IMR-90 (cell line): ENCODE measurements at regions not wholly inside any gene's neighbourhood (a gene's known extent, or its start where the extent isn't known, plus 50 kb on each side); places are given as distances from the start of the nearest gene placed in this dataset.

Experiments
- ATAC-seq: fragments of 200-7000 bp; cut with Tn5 transposase; 2 replicates; pipeline ENCODE4 v1.9.1; 2020; ENCODE audit warnings: low read depth, mild to moderate bottlenecking, moderate library complexity
- BruUV-seq: library from RNA; stranded (reverse); fragments of 400-500 nt; replicated peaks from 2 replicates; lab custom pipeline; 2021; lab: Mats Ljungman, UMichigan
- CTCF ChIA-PET: fragments of 300-600 bp; formaldehyde crosslinking; extraction: SDS; loops from one replicate; lab custom pipeline; 2021; ENCODE audit warnings: antibody characterized with exemption; lab: Yijun Ruan, JAX
- POLR2A ChIA-PET: fragments of 300-600 bp; sonication (Branson Sonifier 250); formaldehyde crosslinking; loops from one replicate; lab custom pipeline; 2022; ENCODE audit warnings: antibody characterized with exemption; ENCODE audit not compliant: unreplicated experiment; lab: Charles Lee
- DNase-seq: peaks from one replicate; pipeline ENCODE4 v3.0.0; 2013
- H2AFZ ChIP-seq: replicated peaks from 2 replicates; pipeline ENCODE3; 2013; ENCODE audit warnings: low read length, mild to moderate bottlenecking; ENCODE audit not compliant: poor library complexity
- H2AK5ac ChIP-seq: 2 replicates; pipeline ENCODE4 v1.6.1; 2013; ENCODE audit warnings: low read depth, low read length, inconsistent platforms
- H2AK9ac ChIP-seq: replicated peaks from 2 replicates; pipeline ENCODE3; 2013; ENCODE audit warnings: mild to moderate bottlenecking, low read depth, low read length, moderate library complexity; ENCODE audit not compliant: poor library complexity
- H2BK120ac ChIP-seq: 2 replicates; pipeline ENCODE4 v1.6.1; 2013; ENCODE audit warnings: low read depth, low read length, inconsistent platforms
- H2BK15ac ChIP-seq: 3 replicates; pipeline ENCODE4 v1.6.1; 2013; ENCODE audit warnings: low read depth, low read length, inconsistent platforms
- H2BK20ac ChIP-seq: 2 replicates; pipeline ENCODE4 v1.6.1; 2013; ENCODE audit warnings: low read depth, mild to moderate bottlenecking, inconsistent platforms, low read length, moderate library complexity
- H2BK5ac ChIP-seq: 2 replicates; pipeline ENCODE4 v1.6.1; 2013; ENCODE audit warnings: mild to moderate bottlenecking, low read depth, low read length, inconsistent platforms; ENCODE audit not compliant: poor library complexity, severe bottlenecking
- H3K14ac ChIP-seq: replicated peaks from 2 replicates; pipeline ENCODE4 v1.6.1; 2013; ENCODE audit warnings: low read depth, low read length, inconsistent platforms
- H3K18ac ChIP-seq: 2 replicates; pipeline ENCODE4 v1.6.1; 2013; ENCODE audit warnings: low read depth, low read length, control low read depth
- H3K23ac ChIP-seq: 2 replicates; pipeline ENCODE4 v1.6.1; 2013; ENCODE audit warnings: low read depth, low read length, inconsistent platforms
- H3K27ac ChIP-seq: 2 replicates; pipeline ENCODE4 v1.5.1; 2013; ENCODE audit warnings: mild to moderate bottlenecking, control low read depth, low read length; ENCODE audit not compliant: insufficient read depth
- H3K27me3 ChIP-seq: 2 replicates; pipeline ENCODE4 v1.6.1; 2013; ENCODE audit warnings: low read length; ENCODE audit not compliant: control insufficient read depth, insufficient read depth
- H3K36me3 ChIP-seq: 2 replicates; pipeline ENCODE4 v1.6.1; 2013; ENCODE audit warnings: low read length, mixed read lengths; ENCODE audit not compliant: control insufficient read depth, insufficient read depth
- H3K4ac ChIP-seq: 2 replicates; pipeline ENCODE4 v1.6.1; 2013; ENCODE audit warnings: low read depth, low read length, inconsistent platforms
- H3K4me1 ChIP-seq: 2 replicates; pipeline ENCODE4 v1.6.1; 2013; ENCODE audit warnings: low read length, mixed read lengths; ENCODE audit not compliant: control insufficient read depth, insufficient read depth
- H3K4me2 ChIP-seq: 2 replicates; pipeline ENCODE4 v1.6.1; 2013; ENCODE audit warnings: low read depth, mild to moderate bottlenecking, control low read depth, low read length, moderate library complexity
- H3K4me3 ChIP-seq: 2 replicates; pipeline ENCODE4 v1.5.1; 2013; ENCODE audit warnings: low read depth, mild to moderate bottlenecking, control low read depth, low read length, moderate library complexity; ENCODE audit not compliant: insufficient read depth
- H3K56ac ChIP-seq: 2 replicates; pipeline ENCODE4 v1.6.1; 2013; ENCODE audit warnings: low read length, inconsistent platforms; ENCODE audit not compliant: insufficient read depth; ENCODE audit errors: extremely low read depth
- H3K79me1 ChIP-seq, 2 experiments: 2 replicates each; pipeline ENCODE4 v1.6.1; 2013; ENCODE audit warnings: low read length in 2 of 2, inconsistent platforms in 1 of 2, low read depth in 1 of 2
- H3K9ac ChIP-seq: 2 replicates; pipeline ENCODE4 v1.6.1; 2013; ENCODE audit warnings: low read depth, low read length, control low read depth
- H3K9me1 ChIP-seq: 2 replicates; pipeline ENCODE4 v1.6.1; 2013; ENCODE audit warnings: low read length, inconsistent platforms; ENCODE audit not compliant: insufficient read depth
- H3K9me3 ChIP-seq: 2 replicates; pipeline ENCODE4 v1.6.1; 2013; ENCODE audit warnings: low read length; ENCODE audit not compliant: control insufficient read depth, insufficient read depth
- H4K20me1 ChIP-seq: 2 replicates; pipeline ENCODE4 v1.6.1; 2013; ENCODE audit warnings: low read length, inconsistent platforms; ENCODE audit not compliant: insufficient read depth
- H4K5ac ChIP-seq: 2 replicates; pipeline ENCODE4 v1.6.1; 2013; ENCODE audit warnings: mild to moderate bottlenecking, low read depth, low read length, control low read depth
- H4K8ac ChIP-seq, 2 experiments: 2 replicates each; pipeline ENCODE4 v1.6.1; 2013; ENCODE audit warnings: low read depth in 2 of 2, low read length in 2 of 2, control low read depth in 1 of 2, inconsistent platforms in 1 of 2
- H4K91ac ChIP-seq: 2 replicates; pipeline ENCODE4 v1.6.1; 2013; ENCODE audit warnings: low read depth, low read length, inconsistent platforms; ENCODE audit not compliant: insufficient read depth
- CEBPB ChIP-seq: IDR thresholded peaks from 2 replicates; pipeline ENCODE4 v1.6.1; 2012; ENCODE audit warnings: low read depth, low read length, improper control_type of control experiment
- MXI1 ChIP-seq: IDR thresholded peaks from 2 replicates; pipeline ENCODE4 v1.6.1; 2012; ENCODE audit warnings: low read depth, mild to moderate bottlenecking, low read length, moderate library complexity, borderline replicate concordance
- dilution Hi-C: fragments of 300-500 bp; cut with HindIII; formaldehyde crosslinking; loops from one replicate; pipeline ENCODE4 v1.14.3; 2018; ENCODE audit warnings: low sequenced_read_pairs; ENCODE audit not compliant: unreplicated experiment
- in situ Hi-C: fragments of 300-500 bp; cut with MboI; formaldehyde crosslinking; loops from 3 replicates; pipeline ENCODE4 v1.14.3; 2019; ENCODE audit warnings: low sequenced_read_pairs, inconsistent platforms, mixed read lengths
- intact Hi-C: fragments of 100-400 bp; cut with micrococcal nuclease; formaldehyde crosslinking; loops from 2 replicates; pipeline ENCODE4 v1.10.0; 2022

- no peak overlapping the region for H2AK5ac ChIP-seq
- dilution Hi-C loops = no loop called here
- no peaks in the 10 kb centered on the region for H3K27me3 ChIP-seq
- no peak overlapping the region for H3K23ac ChIP-seq
- ATAC-seq = peak; percentile 35; the same call in 1 of the 2 replicates
- no peaks in the 10 kb centered on the region for H3K4me1 ChIP-seq
- no peaks in the 10 kb centered on the region for H3K9me3 ChIP-seq
- no peaks in the 10 kb centered on the region for H4K20me1 ChIP-seq
- H3K27ac ChIP-seq = no peak overlapping the region
- no peak overlapping the region for H2BK5ac ChIP-seq
- no peak overlapping the region for H4K8ac ChIP-seq
- in situ Hi-C loops = no loop called here
- H3K4me2 ChIP-seq = peak overlapping the region; percentile 20; the same call in 1 of the 2 replicates
- H4K5ac ChIP-seq = no peak overlapping the region
- no peak overlapping the region for H2AFZ ChIP-seq
- no TSS peak for BruUV-seq
- H3K56ac ChIP-seq = no peak overlapping the region
- H2BK120ac ChIP-seq = no peak overlapping the region
- H3K4me3 ChIP-seq = no peak overlapping the region
- no peak overlapping the region for H2BK15ac ChIP-seq
- no peak overlapping the region for H3K9ac ChIP-seq
- no peaks in the 10 kb centered on the region for H3K36me3 ChIP-seq
- TF ChIP-seq MXI1 (no peak), CEBPB (peak; percentile 63)
- no peak overlapping the region for H4K91ac ChIP-seq
- H2AK9ac ChIP-seq = no peak overlapping the region
- H3K9me1 ChIP-seq = no peaks in the 10 kb centered on the region
- POLR2A ChIA-PET = no interaction called here
- no peak overlapping the region for H3K18ac ChIP-seq
- CTCF ChIA-PET = interaction anchor here (1.0 kb wide), 1 partner anchor 11 kb away, joined by 3 read pairs; no protein-coding TSS in a partner anchor
- no peak overlapping the region for H3K4ac ChIP-seq
- intact Hi-C loops = loop anchor here (2.0 kb wide), 1 partner anchor 108 kb away; no protein-coding TSS in a partner anchor
- no peaks in the 10 kb centered on the region for H3K79me1 ChIP-seq
- no peak for DNase-seq
- H2BK20ac ChIP-seq = no peak overlapping the region
- no peak overlapping the region for H3K14ac ChIP-seq
These were observed 96.2 kb downstream of the RGS2 start for GRCh38 chr1:192905049-192905448.
